ENCODE measurements at regions not wholly inside any gene's neighbourhood (a gene's known extent, or its start where the extent isn't known, plus 50 kb on each side); places are given as distances from the start of the nearest gene placed in this dataset.

DNA sequence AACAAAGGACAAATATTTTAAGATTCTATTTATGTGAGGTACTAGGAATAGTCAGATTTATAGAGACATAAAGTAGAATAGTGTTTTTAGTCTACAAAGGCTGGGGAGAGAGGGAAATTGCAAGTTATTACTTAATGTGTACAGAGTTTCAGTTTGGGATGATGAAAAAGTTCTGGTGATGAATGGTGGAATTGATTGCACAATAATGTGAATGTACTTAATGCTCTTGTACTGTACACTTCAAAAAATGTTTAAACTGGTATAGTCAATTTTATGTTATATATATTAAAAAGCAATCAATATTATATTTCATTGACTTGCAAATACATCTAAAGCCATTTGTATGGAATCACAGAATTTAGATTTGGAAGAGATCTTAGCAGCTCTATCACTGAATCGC lies 213.4 kb downstream of the PPP1R3A start:
- TF ChIP-seq EZH2phosphoT487 (IDR thresholded peaks at IDR 0.05; ENCODE audit: low read depth, severe bottlenecking, unreplicated experiment) (no peak), EZH2 (IDR thresholded peaks at IDR 0.05; ENCODE audit: borderline replicate concordance) (no peak)
- TF ChIP-seq, protein P1, sequence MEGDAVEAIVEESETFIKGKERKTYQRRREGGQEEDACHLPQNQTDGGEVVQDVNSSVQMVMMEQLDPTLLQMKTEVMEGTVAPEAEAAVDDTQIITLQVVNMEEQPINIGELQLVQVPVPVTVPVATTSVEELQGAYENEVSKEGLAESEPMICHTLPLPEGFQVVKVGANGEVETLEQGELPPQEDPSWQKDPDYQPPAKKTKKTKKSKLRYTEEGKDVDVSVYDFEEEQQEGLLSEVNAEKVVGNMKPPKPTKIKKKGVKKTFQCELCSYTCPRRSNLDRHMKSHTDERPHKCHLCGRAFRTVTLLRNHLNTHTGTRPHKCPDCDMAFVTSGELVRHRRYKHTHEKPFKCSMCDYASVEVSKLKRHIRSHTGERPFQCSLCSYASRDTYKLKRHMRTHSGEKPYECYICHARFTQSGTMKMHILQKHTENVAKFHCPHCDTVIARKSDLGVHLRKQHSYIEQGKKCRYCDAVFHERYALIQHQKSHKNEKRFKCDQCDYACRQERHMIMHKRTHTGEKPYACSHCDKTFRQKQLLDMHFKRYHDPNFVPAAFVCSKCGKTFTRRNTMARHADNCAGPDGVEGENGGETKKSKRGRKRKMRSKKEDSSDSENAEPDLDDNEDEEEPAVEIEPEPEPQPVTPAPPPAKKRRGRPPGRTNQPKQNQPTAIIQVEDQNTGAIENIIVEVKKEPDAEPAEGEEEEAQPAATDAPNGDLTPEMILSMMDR (IDR thresholded peaks at IDR 0.05; ENCODE audit: poor library complexity), result no peak
